HG03432 (cell line): ENCODE measurements at regions not wholly inside any gene's neighbourhood (a gene's known extent, or its start where the extent isn't known, plus 50 kb on each side); places are given as distances from the start of the nearest gene placed in this dataset.
A peak's percentile ranks its signal among the peaks of the same experiment; 100 is the strongest.
"Not testable (repeated sequence)": the region's sequence is repeated elsewhere in the genome, so short reads cannot be mapped to it uniquely, and the experiment has no call there.

ENCODE experiments used
- ATAC-seq: cut with Tn5 transposase; IDR thresholded peaks from one replicate; pipeline ENCODE4 v1.9.1; 2021; ENCODE audit warnings: mild to moderate bottlenecking, moderate library complexity; ENCODE audit not compliant: unreplicated experiment

DNA sequence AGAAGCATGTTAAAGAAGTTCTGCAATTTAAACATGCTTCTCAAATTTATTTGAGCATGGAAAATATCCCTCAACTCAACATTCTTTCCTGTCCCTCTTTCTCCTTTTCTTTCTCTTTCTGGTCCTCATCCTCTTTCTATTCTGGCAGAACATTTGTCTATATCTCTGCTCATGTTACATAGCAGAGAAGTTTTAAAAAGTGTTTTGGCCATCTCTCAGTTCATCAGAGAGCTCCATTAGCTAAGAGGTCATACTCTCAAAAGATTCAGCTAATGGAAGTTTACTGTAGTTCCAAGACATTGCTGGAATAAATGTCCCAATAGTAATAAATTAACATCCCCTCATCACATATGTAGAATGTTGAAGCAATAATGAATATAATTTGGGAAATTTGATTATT is 53.5 kb downstream of the XCL2 start:
- ATAC-seq: no peak

DNA sequence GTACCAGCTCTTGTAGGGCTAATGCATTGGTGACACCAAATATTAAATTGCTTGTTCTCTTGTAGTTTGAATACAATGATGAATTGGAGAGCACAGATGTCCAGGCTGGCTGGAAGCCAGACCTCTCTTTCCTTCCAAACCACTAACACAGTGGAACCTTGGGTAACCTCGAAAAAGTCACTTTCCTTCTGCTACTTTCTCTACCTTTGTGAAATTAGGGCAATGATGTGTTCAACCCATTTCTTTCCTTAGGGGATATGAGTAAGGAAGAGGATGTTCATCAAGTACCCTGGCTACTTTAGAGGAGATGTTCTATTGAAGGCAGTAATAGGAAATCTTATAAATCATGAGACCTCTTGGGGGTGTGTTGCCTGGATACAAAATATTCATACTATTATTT is 55.7 kb downstream of the XCL2 start:
- ATAC-seq: no peak

DNA sequence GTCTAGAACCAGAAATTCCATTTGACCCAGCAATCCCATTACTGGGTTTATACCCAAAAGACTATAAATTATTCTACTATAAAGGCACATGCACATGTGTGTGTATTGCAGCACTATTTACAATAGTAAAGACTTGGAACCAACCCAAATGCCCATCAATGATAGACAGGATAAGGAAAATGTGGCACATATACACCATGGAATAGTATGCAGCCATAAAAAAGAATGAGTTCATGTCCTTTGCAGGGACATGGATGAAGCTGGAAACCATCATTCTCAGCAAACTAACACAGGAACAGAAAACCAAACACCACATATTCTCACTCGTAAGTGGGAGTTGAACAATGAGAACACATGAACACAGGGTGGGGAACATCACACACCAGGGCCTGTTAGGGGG is 57.0 kb downstream of the XCL2 start:
- ATAC-seq: not testable (repeated sequence)

DNA sequence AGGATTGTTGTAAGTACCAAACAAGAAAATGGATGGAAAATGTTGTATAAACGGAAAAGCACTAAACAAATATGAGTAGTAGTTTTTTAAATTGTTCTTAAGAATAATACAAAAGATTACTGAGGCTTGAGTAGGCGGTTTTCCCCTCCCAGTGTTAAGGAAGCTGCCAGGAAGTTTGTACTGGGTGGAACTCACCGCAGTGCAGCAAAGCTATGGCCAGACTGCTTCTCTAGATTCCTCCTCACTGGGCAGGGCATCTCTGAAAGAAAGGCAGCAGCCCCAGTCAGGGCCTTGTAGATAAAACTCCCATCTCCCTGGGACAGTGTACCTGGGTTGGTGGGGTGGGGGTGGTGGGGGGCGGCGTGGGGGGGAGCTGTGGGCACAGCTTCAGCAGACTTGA is 58.7 kb downstream of the XCL2 start:
- no peak for ATAC-seq

DNA sequence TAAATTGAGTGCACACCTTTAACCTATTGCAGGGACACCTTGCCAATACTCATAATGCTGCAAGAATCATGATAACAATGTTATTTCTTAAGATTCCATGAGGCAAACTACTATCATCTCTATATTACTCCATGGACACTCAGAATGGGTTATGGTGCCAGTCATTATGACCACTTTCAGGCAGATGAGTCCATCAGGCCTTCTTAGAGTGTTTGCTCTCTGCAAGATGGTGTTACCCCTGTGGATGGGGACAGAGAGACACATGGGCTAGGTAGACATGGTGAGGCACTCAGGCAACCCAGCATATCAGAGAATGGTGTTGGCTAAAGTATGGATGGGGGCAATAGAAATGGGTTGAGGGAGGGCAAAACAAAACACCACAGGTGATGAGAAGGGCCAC is 59.7 kb downstream of the XCL2 start:
- ATAC-seq: no peak

DNA sequence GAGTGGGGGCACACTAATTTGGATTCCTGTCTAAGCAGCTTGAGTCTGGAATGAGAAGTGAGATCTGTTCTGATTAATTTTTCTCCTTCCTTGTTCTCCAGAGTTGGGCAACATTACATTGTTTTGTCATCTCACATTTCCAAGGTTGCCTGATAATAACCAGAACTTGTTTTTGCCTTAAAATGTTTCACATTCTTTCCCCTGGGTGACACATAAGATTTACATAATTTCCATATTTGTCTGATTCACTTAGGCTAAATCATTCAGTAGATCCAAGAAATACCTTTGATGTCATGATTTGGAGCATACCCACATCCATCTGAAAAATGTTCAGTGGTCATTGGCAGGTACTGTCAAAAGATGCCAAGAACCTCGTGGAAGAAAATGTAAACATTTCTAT is 60.3 kb downstream of the XCL2 start:
- ATAC-seq: no peak

DNA sequence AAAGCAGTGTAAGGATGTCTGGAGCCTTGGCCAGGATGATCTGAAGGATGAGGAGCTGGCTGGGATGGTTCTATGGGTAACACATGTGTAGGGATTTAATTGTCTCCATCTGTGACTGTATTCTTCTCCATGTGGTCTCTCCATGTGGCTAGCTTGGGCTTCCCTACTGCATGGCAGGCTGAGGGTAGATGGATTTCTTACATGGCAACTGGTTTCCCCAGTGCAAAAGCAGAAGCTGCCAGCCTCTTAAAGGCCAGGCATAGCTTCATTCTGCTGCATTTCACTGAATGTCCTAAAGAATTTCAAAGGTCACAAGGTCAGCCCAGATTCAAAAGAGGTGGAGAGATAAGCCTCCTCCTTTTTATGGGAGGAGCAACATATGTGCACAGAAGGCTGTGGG is 61.7 kb downstream of the XCL2 start:
- ATAC-seq: no peak

DNA sequence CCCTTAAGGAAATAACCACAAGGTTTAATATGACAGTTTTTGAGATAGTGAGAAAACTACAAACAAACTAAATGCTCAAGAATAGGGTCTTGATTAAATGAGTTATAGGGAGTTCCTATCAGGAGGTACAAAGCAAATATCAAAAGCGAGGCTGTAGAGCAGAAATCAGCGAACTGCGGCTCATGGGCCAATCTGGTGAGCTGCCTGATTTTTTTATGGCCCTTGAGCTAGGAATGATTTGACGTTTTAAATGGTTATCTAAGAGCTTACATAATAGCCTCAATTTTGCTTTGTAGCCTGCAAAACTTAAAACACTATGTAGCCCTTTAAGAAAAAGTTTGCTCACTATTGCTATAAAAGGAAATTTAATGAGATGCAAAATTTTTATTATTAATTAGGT is 62.2 kb downstream of the XCL2 start:
- no peak for ATAC-seq

DNA sequence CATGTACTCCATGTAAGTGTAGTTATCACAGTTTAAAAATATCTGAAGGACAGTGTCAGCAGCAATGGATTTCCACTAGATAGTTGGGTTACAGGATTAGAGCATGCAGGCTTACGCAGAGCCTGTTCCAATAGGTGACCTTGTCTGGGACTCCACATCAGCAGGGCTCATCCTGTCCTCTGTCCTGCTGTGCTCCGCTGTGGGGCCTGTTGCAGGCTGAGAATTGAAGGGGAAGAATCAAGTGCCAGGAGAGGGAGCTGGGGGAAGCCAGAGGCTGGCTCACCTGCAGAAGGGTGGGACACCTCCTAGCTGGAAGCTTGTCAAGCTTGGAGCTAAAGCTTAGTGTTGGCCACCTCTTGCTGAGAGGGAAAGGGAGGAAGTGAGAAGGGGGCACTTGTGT is 62.8 kb downstream of the XCL2 start:
- no peak for ATAC-seq

DNA sequence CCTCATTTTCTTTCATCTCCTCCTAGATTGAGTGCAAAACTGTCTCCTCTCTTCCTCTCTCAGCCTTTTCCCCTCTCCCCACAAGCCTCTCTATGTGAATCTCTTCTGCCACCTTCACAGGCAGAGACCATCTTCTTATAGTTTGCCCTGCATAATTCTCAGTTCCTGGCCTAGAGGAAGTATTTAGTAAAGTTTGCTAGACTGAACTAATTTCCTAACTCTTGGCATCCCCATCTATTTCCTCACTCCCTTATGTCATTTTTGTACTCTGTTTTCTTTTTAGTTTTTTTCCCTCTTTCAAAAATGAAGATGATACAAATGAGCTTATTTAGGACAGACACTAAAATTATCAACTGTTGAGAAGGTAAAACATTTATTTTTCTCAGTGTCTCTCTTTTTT is 66.0 kb downstream of the XCL2 start:
- no peak for ATAC-seq

DNA sequence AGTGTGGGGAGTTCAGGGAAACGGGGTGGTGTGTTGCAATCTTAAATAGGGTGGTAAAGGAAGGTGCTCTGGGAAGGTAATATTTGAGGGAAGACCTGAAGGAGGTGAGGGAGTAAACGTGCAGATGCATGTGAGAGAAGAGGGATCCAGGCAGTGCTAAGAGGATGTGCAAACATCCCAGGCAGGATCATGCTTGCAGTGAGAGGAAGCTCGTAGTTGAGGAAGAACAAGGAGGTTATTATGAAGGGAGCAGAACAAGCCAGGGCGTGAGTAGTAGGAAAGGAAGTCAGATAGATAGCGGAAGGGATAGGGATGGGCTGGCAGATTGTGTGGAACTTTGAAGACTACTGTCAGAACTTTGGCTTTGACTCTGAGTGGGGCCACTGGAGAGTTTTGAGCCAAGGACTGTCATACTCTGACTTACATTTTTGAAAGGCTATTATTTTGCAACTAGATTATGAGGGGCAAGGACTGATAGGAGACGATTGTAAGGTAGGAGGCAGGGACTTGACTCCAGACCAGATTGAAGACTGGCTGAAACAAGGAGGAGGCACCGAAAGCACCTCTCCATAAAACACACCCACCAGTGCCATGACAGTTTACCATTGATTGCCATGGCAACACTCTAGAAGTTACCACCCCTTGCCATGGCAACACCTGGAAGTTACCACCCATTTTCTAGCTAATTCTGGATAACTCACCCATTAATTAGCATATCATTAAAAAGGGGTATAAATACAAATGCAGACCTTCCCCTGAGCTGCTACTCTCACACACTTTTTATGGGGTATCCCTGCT is 67.0 kb downstream of the XCL2 start:
- ATAC-seq: no peak

DNA sequence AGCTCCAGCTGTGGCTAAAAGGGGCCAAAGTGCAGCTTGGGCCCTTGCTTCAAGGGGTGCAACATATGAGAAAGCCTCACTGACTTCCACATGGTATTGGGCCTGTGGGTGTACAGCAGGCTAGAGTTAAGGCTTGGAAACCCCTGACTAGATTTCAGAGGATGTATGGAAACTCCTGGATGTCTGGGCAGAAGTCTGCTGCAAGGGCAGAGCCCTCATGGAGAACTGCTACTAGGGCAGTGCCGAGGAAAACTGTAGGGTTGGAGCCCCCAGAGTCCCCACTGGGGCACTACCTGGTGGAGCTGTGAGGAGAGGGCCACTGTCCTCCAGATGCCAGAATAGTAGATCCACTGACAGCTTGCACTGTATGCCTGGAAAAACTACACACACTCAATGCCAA is 69.5 kb downstream of the XCL2 start:
- ATAC-seq: no peak

DNA sequence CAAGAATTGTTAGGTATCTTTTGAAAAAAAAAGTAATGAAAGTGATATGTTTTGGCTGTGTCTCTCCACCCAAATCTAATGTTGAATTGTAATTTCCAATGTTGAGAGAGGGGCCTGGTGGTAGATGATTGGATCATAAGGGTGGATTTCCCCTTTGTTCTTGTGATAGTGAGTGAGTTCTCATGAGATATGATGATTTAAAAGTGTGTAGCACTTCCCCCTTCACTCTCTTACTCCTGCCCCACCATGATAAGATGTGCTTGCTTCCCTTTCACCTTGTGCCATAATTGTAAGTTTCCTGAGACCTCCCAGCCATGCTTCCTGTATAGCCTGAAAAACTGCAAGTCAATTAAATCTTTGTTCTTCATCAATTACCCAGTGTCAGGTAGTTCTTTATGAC is 70.7 kb downstream of the XCL2 start:
- no peak for ATAC-seq

DNA sequence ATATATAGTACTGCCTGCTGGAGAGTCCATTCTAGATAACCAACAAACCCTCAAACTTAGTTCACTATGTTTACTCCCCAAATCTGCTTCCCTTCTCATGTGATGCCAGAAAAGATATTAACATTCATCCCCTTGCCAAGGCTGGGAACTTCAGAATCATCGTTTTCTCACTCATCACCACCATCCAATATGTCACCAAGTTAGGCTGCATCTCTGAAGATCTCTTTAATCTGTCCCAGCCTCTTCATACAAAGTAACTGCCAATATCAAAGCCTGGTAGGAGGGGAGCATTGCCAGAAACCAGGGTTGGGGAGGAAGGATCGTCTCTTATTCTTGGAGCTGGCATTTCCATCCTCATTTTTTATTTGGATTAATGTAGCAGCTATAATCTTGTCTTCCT is 71.6 kb downstream of the XCL2 start:
- ATAC-seq: no peak

DNA sequence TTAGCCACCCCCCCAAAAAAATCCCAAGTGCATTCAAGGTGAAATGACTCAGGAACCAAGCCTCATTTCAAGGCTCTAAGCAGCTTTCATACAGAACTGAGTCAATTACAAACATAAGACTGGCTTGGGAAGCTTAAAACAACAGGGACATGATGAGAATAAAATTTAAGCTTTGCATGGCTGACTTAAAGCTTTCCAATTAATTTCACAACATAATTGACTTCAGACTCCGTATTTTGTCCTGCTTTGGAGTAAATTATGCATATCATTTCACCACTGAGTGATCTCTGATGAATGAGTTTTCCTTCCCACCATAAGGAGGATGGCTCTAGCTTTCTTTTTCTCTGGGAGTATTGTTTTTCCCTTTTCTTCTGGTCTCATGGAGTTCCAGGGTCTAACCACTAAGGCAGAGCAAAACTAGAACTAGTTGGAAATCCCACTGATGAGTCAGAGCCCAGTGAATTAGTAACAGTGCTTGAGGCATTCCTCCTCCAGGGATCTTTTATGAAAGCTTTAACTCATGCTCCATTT is 72.8 kb downstream of the XCL2 start:
- no peak for ATAC-seq

DNA sequence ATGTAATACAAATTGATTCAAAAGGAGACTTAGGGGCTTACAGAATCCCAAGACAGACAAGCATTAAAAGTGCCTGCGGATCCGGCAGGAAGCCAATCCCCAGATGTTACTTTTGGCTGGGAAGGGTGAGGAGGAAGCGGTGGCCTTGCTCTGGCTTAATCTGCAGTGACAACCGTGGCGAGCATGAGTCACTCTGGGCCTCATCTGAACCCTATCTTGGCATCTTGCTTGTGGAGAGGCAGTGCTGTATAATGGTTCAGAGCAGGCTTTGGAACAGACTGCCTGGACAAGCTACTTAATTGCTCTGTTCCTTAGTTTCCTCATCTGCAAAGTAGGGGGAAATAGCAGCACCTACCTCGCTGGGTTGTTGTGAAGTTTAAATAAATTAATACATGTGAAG is 74.1 kb downstream of the XCL2 start:
- no peak for ATAC-seq

DNA sequence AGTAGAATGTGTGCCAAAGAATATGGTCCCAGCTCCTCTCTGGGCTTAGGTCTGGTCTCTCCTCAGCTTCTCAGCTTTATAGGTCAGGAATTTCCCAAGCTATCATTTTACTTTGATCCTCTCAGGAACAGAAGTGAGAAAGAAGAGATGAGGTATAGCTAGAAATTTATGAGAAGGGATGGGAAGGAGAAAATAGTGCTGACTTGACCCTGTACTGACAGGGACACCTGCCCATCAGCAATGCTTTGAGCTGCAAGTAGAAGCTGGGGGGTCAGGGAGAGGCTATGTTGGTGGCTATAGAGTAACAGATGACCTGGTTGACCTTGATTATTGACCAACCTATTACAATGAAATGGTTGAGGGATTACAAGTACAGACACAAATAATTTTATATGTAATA is 75.0 kb downstream of the XCL2 start:
- ATAC-seq: no peak

DNA sequence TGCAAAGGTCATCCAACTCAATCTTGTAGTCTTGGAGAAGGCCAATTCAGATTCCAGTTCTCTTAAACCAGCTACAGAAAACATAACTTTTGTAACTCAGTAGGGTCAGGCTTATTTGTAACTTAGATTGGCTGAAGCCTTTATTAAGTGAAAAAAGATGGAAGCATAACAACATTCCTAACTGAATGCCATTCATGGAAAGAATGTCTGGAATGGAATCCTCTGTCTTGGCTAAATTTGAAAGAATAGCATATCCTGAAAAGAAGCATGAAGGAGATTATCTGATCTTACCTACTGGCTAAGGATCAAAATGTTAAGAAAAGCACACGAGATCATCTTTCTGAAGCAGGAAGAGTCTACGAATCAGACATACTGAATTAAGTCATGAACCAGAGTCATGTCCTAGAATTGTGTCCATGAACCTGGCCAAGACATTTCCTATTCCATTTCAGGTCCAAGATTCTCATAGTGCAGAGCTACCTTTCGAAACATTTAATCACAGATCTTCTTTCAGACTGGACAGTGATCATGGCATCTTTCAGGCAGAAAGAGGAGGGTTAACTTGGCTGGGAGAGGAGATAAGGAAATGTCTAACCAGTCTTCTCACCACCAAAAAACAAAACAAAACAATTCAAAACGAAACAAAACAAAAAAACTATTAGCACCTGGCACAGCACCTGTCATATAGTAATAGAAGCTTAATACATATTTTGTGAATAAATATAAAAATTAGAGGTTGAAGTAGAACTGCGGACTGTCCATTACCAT is 75.6 kb downstream of the XCL2 start:
- ATAC-seq: no peak

DNA sequence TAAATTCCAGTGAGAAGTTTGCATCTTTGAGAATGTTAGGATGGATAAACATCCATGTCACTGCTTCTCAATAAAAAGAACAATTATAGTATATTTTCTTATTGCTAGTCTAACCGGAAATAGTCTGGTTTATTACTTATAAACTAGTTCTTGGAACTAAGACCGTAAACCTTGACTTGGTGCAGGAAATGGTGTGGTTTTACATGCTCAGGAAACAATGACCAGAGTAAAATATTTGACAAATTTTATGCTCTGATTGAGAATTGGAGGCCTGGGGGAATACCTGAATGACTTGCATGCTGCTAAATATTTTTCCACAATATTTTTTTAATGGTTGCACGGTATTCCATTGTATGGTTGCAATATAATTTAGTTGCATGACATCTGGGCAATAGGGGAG is 76.3 kb downstream of the XCL2 start:
- no peak for ATAC-seq

DNA sequence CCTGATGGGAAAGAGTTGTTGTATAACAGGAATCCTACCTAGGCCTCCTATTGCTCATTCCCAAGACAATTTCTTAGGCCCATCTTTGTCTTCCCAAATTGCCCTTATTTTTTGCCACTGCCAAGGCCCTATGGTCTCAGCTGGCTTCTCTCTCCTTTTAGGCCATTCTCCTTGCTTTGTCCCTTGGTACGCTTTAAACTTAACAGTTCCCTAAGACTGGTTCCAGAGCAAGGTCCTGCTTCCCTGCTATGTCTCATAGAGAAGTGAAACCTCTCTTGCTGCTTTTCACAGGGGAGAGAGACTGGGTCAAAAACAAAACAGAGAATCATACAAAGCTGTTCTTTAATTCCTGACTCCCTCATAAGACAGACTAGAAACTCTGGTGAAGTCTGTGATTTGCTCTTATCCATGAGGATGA is 77.1 kb downstream of the XCL2 start:
- peak; percentile 59 for ATAC-seq

DNA sequence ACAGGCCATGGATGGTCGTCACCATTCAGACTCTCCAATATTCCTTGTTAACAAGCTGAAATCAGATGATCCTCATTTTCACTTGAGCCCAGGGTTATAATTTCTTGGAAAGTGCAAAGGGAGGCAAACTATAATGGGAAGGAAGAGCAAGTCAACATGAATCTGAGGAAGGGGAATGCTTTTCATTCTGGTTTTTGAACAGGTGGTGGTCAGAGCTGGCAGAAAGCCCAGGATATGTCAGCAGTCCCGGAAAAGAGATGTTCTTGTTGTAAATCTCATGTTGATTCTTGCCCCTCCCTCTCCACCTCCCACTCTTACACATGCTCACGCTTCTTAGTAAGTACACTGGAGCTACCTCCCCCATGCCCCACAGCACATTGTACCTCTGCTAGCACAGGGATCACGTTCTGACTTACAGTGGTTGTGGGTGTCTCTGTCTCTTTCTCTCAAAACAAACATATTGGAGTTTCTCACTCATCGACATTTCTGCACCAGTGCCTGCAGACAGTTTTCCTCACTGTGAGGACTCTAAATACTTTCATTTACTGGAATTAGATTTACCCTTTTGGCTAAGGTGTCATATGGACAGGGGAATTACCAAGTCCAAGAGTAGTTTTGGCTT is 77.6 kb downstream of the XCL2 start:
- peak; percentile 75 for ATAC-seq

DNA sequence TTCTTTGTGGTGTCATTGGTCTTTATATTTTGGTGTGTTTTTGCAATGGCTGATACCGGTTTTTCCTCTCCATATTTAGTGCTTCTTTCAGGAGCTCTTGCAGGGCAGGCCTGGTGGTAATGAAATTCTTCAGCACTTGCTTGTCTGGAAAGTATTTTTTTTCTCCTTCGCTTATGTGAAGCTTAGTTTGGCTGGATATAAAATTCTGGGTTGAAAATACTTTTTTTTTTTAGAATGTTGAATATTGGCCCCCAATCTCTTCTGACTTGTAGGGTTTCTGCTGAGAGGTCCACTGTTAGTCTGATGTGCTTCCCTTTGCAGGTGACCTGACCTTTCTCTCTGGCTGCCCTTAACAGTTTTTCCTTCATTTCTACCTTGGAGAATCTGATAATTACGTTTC is 82.7 kb downstream of the XCL2 start:
- not testable (repeated sequence) for ATAC-seq
